Neural cell (in vitro differentiated cells): ENCODE measurements at regions not wholly inside any gene's neighbourhood (a gene's known extent, or its start where the extent isn't known, plus 50 kb on each side); places are given as distances from the start of the nearest gene placed in this dataset.

Source experiments
- H2AFZ ChIP-seq: fragments of 200-600, 300-800 bp; sonication (generic), shearing (Covaris generic); 2 replicates; pipeline ENCODE4 v1.6.0; 2014; ENCODE audit warnings: low read depth, mild to moderate bottlenecking, antibody characterized with exemption, low read length, moderate library complexity
- H3F3A ChIP-seq: fragments of 200-600 bp; shearing (Covaris generic); 2 replicates; pipeline ENCODE4 v1.6.1; 2016; ENCODE audit warnings: mild to moderate bottlenecking, moderate library complexity, mixed read lengths, antibody characterized with exemption, low read length; ENCODE audit not compliant: insufficient read depth, poor library complexity, severe bottlenecking
- H3K27ac ChIP-seq: fragments of 200-600, 300-800 bp; sonication (generic), shearing (Covaris generic); 2 replicates; pipeline ENCODE4 v1.5.1; 2014; ENCODE audit warnings: mild to moderate bottlenecking, low read length, moderate library complexity
- H3K27me3 ChIP-seq: fragments of 300-800, 200-600 bp; sonication (generic), shearing (Covaris generic); 2 replicates; pipeline ENCODE4 v1.6.0; 2014; ENCODE audit warnings: mild to moderate bottlenecking, low read depth, low read length, moderate library complexity; ENCODE audit not compliant: insufficient read depth
- H3K36me3 ChIP-seq: fragments of 300-800, 200-600 bp; sonication (generic), shearing (Covaris generic); 2 replicates; pipeline ENCODE4 v1.5.1; 2014; ENCODE audit warnings: mild to moderate bottlenecking, antibody characterized with exemption, low read length, moderate library complexity; ENCODE audit not compliant: insufficient read depth
- H3K4me2 ChIP-seq: fragments of 300-800, 200-600 bp; sonication (generic), shearing (Covaris generic); 2 replicates; pipeline ENCODE4 v1.6.0; 2014; ENCODE audit warnings: mild to moderate bottlenecking, low read length
- H3K4me3 ChIP-seq: fragments of 300-800, 200-600 bp; sonication (generic), shearing (Covaris generic); 2 replicates; pipeline ENCODE4 v1.5.1; 2014; ENCODE audit warnings: mild to moderate bottlenecking, low read length, moderate library complexity
- H3K79me2 ChIP-seq: fragments of 200-600 bp; shearing (Covaris generic); replicated peaks from 2 replicates; pipeline ENCODE4 v1.6.0; 2014; ENCODE audit warnings: mild to moderate bottlenecking, low read length, moderate library complexity; ENCODE audit not compliant: insufficient read depth
- H3K9ac ChIP-seq: fragments of 300-800, 200-600 bp; sonication (generic), shearing (Covaris generic); 2 replicates; pipeline ENCODE4 v1.6.1; 2016; ENCODE audit warnings: mild to moderate bottlenecking, low read length, mixed read lengths
- H3K9me2 ChIP-seq: fragments of 200-600 bp; shearing (Covaris generic); 2 replicates; pipeline ENCODE4 v1.6.1; 2016; ENCODE audit warnings: mild to moderate bottlenecking, low read length, mixed read lengths; ENCODE audit not compliant: insufficient read depth
- H3K9me3 ChIP-seq: fragments of 200-600, 300-800 bp; sonication (generic), shearing (Covaris generic); 2 replicates; pipeline ENCODE4 v1.6.1; 2016; ENCODE audit warnings: mild to moderate bottlenecking, mixed run types, low read length, moderate library complexity, mixed read lengths
- H4K20me1 ChIP-seq: fragments of 200-600 bp; shearing (Covaris generic); 2 replicates; pipeline ENCODE4 v1.6.1; 2016; ENCODE audit warnings: mild to moderate bottlenecking, mixed run types; ENCODE audit not compliant: insufficient read depth
- EP300 ChIP-seq: fragments of 450-650 bp; conservative IDR thresholded peaks from 2 replicates; pipeline ENCODE4 v1.6.1; 2014; ENCODE audit warnings: antibody characterized with exemption, mild to moderate bottlenecking, moderate library complexity; ENCODE audit not compliant: poor library complexity, severe bottlenecking
- EZH2 ChIP-seq: fragments of 200-600, 300-800 bp; shearing (Covaris generic), sonication (generic); IDR thresholded peaks from 2 replicates; pipeline ENCODE4 v1.6.1; 2014; ENCODE audit warnings: antibody characterized with exemption, low read length, borderline replicate concordance, mild to moderate bottlenecking; ENCODE audit not compliant: insufficient read depth, poor library complexity, severe bottlenecking
- MXI1 ChIP-seq: fragments of 450-650 bp; conservative IDR thresholded peaks from 2 replicates; pipeline ENCODE4 v1.6.1; 2014; ENCODE audit warnings: antibody characterized with exemption, mild to moderate bottlenecking; ENCODE audit not compliant: poor library complexity, severe bottlenecking
- POLR2AphosphoS5 ChIP-seq: IDR thresholded peaks from 2 replicates; pipeline ENCODE4 v1.6.1; 2012
- RAD21 ChIP-seq: fragments of 450-650 bp; conservative IDR thresholded peaks from 2 replicates; pipeline ENCODE4 v1.6.1; 2014; ENCODE audit warnings: antibody characterized with exemption, mild to moderate bottlenecking, moderate library complexity
- SMC3 ChIP-seq: fragments of 450-650 bp; conservative IDR thresholded peaks from 2 replicates; pipeline ENCODE4 v1.6.1; 2014; ENCODE audit warnings: antibody characterized with exemption, mild to moderate bottlenecking, moderate library complexity; ENCODE audit not compliant: poor library complexity
- TAF1 ChIP-seq: IDR thresholded peaks from 2 replicates; pipeline ENCODE4 v1.6.1; 2012; ENCODE audit warnings: low read depth
- TF ChIP-seq, protein P1 (sequence below): IDR thresholded peaks from 2 replicates; pipeline ENCODE4 v1.6.1; 2012; ENCODE audit warnings: borderline replicate concordance
- TF ChIP-seq, protein P2 (sequence below): fragments of 450-650 bp; IDR thresholded peaks from 2 replicates; pipeline ENCODE4 v1.5.1; 2014; ENCODE audit warnings: antibody characterized with exemption, mild to moderate bottlenecking, moderate library complexity; ENCODE audit not compliant: poor library complexity, severe bottlenecking

DNA sequence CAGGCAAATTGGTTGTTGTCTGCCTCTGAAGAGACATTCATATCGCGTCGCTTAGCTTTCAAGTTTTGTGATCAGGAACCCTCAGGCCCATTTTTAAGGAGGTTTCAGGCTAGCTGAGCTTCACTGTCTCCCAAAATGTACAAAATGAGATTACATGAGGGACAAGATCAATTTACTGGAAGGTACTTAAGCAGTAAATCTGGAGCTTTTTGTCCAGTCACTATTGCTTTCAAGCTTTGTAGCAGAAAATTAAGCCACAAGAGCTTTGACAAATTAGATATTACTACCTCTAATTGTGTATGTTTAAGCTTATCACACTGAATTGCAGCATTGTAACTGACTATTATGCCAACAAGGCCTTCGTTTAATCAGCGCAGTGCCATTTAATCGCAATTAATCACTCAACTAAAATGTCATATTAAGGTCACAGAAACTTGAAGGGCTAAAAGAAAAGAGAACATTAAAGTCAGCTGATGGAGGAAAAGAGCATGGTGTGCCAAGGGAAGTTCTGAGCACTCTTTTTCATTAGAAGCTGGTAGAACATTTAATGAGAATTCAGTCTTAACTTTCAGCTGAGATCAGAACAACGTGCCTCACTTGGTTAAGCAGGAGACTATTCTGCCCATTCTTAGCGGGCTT lies 353.0 kb downstream of the FBXO8 start:
- Histone ChIP-seq H3K9me2 (no peaks in the 10 kb centered on the region), H2AFZ (no peak overlapping the region), H3K9ac (no peak overlapping the region), H3K27me3 (no peaks in the 10 kb centered on the region), H3K79me2 (no peaks in the 10 kb centered on the region), H3K36me3 (no peaks in the 10 kb centered on the region), H4K20me1 (no peaks in the 10 kb centered on the region), H3K4me2 (peak overlapping the region; percentile 36), H3K27ac (peak overlapping the region; percentile 51), H3F3A (no peaks in the 10 kb centered on the region), H3K9me3 (no peaks in the 10 kb centered on the region), H3K4me3 (no peak overlapping the region)
- TF ChIP-seq, protein P1, sequence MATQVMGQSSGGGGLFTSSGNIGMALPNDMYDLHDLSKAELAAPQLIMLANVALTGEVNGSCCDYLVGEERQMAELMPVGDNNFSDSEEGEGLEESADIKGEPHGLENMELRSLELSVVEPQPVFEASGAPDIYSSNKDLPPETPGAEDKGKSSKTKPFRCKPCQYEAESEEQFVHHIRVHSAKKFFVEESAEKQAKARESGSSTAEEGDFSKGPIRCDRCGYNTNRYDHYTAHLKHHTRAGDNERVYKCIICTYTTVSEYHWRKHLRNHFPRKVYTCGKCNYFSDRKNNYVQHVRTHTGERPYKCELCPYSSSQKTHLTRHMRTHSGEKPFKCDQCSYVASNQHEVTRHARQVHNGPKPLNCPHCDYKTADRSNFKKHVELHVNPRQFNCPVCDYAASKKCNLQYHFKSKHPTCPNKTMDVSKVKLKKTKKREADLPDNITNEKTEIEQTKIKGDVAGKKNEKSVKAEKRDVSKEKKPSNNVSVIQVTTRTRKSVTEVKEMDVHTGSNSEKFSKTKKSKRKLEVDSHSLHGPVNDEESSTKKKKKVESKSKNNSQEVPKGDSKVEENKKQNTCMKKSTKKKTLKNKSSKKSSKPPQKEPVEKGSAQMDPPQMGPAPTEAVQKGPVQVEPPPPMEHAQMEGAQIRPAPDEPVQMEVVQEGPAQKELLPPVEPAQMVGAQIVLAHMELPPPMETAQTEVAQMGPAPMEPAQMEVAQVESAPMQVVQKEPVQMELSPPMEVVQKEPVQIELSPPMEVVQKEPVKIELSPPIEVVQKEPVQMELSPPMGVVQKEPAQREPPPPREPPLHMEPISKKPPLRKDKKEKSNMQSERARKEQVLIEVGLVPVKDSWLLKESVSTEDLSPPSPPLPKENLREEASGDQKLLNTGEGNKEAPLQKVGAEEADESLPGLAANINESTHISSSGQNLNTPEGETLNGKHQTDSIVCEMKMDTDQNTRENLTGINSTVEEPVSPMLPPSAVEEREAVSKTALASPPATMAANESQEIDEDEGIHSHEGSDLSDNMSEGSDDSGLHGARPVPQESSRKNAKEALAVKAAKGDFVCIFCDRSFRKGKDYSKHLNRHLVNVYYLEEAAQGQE: no peak
- TF ChIP-seq MXI1: no peak
- TF ChIP-seq RAD21: no peak
- no peak for TF ChIP-seq TAF1
- no peak for TF ChIP-seq EZH2
- TF ChIP-seq, protein P2, sequence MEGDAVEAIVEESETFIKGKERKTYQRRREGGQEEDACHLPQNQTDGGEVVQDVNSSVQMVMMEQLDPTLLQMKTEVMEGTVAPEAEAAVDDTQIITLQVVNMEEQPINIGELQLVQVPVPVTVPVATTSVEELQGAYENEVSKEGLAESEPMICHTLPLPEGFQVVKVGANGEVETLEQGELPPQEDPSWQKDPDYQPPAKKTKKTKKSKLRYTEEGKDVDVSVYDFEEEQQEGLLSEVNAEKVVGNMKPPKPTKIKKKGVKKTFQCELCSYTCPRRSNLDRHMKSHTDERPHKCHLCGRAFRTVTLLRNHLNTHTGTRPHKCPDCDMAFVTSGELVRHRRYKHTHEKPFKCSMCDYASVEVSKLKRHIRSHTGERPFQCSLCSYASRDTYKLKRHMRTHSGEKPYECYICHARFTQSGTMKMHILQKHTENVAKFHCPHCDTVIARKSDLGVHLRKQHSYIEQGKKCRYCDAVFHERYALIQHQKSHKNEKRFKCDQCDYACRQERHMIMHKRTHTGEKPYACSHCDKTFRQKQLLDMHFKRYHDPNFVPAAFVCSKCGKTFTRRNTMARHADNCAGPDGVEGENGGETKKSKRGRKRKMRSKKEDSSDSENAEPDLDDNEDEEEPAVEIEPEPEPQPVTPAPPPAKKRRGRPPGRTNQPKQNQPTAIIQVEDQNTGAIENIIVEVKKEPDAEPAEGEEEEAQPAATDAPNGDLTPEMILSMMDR: no peak
- TF ChIP-seq EP300: no peak
- no peak for TF ChIP-seq SMC3
- TF ChIP-seq POLR2AphosphoS5: no peak

DNA sequence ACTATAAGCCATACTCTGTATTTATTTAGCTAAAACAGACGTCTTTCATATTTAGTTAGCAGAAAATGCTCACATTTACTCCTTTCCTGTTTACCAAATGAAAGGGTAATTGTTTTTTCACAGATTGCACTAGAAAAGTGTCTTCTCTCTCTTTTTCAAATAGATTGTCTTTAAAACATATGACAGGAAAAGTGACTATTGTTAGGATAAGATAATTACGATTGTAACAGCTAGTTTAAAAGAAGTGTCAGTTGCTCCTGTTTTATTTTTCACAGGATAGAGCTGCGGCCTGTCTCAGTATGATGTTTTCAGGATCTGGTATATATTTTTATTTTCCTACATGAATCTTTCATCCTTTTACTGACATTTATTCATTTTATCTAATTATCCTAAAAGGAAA lies 353.5 kb downstream of the FBXO8 start:
- H3K9me2 ChIP-seq: no peaks in the 10 kb centered on the region
- H3K4me2 ChIP-seq: peak overlapping the region; percentile 36
- no peak overlapping the region for H2AFZ ChIP-seq
- peak overlapping the region; percentile 51 for H3K27ac ChIP-seq
- no peaks in the 10 kb centered on the region for H3F3A ChIP-seq
- H3K79me2 ChIP-seq: no peaks in the 10 kb centered on the region
- no peaks in the 10 kb centered on the region for H3K9me3 ChIP-seq
- no peak overlapping the region for H3K4me3 ChIP-seq
- no peaks in the 10 kb centered on the region for H3K27me3 ChIP-seq
- TF ChIP-seq TAF1: no peak
- no peak for TF ChIP-seq MXI1
- TF ChIP-seq, protein P1: no peak
- peak; percentile 83 for TF ChIP-seq EP300
- no peak for TF ChIP-seq SMC3
- no peak for TF ChIP-seq RAD21
- TF ChIP-seq, protein P2: no peak
- TF ChIP-seq EZH2: no peak
- TF ChIP-seq POLR2AphosphoS5: peak; percentile 58
- no peaks in the 10 kb centered on the region for H3K36me3 ChIP-seq
- no peaks in the 10 kb centered on the region for H4K20me1 ChIP-seq
- no peak overlapping the region for H3K9ac ChIP-seq
